HG03196 (cell line): ENCODE measurements at regions not wholly inside any gene's neighbourhood (a gene's known extent, or its start where the extent isn't known, plus 50 kb on each side); places are given as distances from the start of the nearest gene placed in this dataset.

Experiments
- ATAC-seq: cut with Tn5 transposase; IDR thresholded peaks from one replicate; pipeline ENCODE4 v1.9.1; 2021; ENCODE audit not compliant: unreplicated experiment

DNA sequence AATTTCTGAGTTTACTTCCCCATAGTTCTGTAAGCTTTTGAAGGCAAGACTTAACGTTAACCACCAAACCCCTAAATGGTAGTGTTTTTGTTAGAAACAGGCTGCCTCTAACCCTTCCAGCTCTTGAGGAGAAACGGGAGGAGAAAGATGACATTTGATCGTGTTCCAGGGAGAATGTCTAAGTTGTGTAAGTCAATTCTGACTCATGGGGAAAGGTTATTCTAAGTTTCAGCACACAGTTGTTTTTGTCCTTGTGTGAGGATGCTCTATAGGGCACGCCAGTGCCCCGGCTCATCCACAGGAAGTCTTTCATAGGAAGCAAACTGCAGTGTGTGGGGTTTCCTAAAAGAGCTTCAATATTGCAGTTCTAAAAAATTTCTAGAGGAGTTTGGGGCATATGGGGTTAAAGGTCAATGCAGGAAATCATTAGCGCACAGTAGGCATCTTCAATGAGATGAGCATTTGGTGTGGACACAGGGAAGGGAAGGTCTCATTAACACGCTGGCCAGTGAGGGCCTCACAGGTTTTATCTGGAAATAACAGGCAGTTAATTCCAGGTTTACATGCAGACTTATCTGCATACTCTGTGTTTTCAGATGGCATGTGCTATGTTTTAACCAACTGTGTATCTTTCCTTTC, 638.2 kb upstream of the IGFBP3 start:
- no peak for ATAC-seq

DNA sequence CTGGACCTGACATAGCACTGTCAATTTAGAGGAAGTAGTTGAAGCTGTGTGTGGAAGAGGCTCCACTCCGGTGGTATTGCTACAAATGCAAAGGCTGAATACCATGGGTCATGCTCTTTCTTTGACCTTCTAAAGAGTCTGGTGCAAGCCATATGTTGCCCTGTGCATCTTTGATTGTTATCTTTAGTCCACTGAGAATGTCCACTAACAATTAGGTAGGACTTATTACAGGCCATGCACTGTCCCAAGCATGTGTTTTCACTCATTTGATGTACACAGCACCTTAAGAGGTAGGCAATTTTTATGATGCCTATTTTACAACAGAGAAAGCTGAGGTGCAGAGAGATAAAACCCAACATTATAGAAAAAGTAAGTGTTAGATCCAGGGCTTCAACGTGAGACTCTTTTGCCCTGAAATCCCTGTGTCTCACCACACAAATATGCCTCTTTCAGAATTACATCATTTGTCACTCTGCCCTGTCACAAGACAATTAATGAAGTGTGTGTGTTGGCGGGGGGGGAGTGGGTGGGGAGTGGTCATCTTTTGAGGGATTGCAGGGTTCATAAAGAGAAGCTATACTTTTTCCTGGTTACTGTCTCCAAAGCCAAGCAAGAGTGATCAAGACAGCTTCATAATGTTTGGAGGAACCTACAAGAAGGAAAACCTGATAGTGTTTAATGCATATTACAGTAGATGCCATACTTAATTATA, 637.6 kb upstream of the IGFBP3 start:
- ATAC-seq: no peak

DNA sequence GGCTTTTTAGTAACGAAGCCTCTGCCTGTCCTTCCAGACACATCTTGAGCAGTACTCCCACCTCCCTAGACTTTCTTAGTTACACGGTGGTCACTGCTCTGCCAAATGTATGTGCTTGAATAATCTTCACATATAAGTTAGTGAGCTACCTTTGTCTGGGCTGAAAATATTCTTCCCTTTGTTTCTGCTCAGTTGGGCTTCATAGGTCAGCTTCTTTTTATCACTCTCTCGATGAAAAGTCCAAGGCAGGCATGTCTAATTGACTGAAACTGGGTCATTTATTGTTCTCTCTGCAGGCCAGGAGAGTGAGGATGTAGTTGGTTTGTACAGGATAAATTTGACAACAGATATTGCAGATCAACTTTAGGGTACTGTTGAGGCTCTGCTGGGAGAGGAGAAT, 636.7 kb upstream of the IGFBP3 start:
- ATAC-seq: no peak

DNA sequence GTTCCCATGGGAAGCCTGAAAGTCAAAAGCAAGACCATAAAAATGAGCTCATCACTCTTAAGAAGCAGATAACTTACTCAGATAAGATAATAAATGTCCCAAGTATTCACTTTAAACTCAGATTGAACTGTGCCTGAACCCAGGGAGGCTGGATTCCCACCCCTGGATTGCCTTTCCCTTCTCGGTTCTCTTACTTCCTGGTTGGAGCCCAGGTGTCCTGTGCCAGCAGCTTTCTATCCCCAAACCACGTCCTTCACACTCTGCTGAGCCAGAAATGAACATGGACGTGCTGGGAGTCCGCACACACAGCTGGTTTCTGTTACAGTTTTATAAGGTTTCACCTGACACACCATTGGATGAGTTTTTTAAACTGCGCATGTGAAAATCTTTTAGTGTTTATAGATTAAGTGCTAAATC, 636.2 kb upstream of the IGFBP3 start:
- no peak for ATAC-seq

DNA sequence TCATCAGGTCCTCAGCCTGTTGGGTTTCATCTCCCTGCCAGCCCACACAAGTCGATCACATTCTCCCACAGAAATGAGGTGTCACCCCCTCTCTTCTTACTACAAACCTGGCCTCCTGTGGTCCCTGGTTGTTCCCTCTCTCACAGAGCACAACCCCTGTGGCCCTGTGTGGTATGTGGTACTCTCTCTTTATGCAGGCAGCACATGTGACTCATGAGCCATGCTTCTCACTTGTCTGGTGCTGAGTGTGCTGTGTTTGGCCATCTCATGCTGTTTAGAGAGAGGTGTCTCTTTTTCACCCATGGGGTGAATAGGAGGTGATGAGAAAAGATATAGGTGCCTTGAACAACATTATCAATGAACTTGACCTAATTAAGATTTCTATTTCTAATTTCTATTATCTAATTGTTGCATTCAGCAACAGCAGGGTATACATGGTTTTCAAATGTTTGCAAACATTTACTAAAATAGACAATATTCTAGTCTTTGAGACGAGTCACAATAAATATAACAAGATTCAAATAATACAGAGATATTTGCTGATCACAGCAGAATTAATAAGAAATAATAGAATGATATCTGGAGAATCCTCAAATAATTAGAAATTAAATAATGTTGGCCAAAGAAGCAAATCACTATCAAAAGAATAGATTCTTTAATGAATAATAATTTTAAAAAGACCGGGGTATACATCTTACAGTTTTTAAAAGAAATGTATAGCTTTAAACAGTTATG, 633.8 kb upstream of the IGFBP3 start:
- no peak for ATAC-seq

DNA sequence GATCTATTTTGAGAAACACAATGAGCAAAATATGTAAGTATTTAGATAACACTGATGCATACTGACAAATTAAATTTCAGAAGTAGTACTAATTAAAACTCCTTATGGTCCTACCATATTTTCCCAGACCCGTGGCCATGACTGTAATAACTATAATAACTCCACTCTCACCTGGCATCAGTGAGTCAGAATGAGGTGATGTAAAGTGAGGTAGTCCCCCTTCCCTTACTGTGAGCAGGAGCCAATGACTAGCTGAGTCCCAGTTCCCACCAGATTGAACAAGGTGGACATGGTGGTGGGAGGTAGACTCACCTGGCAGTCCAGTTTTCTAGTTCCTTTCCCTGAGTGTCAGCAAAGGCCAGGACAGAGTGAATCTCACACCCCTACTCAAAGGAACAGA, 630.5 kb upstream of the IGFBP3 start:
- no peak for ATAC-seq

DNA sequence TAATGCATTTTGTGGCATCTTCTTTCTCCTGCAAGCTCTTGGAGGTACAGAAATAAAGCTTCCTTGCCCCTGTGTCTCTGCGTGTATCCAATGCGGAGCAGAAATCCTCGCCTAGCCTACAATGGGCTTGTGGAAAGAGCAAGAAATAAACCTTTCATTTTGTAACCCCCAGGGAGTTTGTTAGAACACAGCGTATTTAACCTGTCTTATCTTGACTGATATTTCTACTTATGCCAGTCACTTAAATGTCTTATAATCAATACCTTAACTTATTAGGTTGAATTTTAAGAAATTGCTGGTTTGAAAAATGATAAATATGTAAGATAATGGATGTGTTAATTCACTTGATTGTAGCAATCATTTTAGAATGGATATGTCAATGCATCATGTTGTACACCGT, 629.8 kb upstream of the IGFBP3 start:
- ATAC-seq: no peak

DNA sequence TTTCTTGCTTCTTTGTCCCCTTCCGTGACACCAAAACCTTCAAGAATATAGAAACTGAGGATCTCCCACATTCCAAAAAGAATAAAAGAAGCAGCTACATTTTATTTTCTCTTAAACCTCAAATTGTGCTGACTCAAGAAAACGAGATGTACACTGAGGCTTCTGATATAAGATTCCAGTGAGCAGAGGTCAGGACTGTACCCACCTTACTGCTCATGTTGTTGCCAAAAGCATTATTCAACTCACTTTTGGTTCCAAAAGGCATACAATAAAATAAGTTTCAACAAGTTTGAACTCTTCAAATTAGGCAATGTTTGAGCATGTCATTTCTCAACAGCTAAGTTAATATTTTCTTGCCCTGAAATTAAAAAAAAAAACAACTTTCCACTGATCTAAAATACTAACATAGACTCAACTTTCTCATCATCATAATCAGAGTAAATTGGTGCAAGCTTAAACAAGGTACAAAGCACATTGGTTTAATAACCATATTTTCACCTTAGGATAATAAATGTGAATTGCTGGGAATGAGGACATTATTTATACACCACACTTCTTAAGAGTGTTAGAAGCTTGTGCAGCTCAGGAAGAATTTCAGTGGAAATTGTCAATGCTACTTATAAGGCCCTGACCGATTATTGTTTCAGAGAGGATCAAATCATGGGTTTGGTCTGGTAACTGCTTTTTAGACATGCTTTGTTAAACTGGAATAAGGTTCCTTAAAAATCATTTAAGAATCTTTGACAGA, 629.0 kb upstream of the IGFBP3 start:
- no peak for ATAC-seq

DNA sequence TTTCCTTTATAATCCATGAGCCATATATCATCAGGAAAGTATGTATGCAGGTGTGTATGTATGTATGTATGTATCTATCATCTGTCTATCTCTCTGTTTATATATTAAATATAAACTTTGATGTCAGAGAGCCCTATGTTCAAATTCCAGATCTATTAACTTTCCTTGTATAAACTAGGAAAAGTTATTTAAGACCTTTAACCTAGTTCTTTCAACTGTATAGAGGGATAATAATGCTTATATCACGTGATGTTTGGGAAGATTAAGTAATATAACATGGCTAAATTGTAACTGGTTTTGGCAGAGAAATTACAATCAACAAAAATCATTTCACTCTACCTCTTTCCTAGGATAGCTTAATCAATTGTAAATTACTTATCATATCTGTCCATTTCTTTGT, 628.3 kb upstream of the IGFBP3 start:
- no peak for ATAC-seq

DNA sequence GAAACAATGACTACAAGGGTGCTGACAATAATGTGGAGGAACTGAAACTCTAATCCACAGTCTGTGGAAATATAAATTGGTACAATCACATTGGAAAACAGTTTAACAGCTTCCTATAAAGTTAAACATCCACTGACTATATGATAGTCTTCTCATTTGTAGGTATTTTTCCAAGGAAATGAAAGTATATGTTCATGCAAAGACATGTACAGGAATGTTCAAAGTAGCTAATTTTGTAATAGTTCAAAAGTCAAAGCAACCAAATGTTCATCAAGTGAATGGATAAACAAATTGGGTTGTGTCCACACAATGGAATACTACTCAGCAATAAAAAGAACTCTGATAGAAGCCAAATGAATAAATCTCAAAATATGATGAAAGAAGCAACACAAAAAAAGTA, 626.0 kb upstream of the IGFBP3 start:
- ATAC-seq: no peak

DNA sequence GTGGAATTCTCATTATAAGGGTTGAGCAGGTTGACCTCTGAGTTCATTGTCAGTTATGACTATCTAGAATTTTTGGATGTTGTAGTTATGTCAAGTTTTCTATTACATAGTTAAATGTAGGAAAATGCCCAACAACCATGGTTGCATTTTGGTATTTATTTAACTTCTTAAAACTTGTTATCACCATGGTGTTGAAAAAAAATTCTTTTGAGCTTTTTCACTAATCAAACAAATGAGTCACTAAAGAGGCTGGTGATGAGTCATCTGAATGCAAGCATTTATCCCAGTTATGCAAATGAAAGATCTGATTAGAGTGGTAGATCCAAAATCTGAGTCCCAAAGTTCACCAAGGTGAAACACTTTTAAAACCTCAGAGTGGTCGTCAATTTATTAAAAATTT, 624.7 kb upstream of the IGFBP3 start:
- ATAC-seq: no peak

DNA sequence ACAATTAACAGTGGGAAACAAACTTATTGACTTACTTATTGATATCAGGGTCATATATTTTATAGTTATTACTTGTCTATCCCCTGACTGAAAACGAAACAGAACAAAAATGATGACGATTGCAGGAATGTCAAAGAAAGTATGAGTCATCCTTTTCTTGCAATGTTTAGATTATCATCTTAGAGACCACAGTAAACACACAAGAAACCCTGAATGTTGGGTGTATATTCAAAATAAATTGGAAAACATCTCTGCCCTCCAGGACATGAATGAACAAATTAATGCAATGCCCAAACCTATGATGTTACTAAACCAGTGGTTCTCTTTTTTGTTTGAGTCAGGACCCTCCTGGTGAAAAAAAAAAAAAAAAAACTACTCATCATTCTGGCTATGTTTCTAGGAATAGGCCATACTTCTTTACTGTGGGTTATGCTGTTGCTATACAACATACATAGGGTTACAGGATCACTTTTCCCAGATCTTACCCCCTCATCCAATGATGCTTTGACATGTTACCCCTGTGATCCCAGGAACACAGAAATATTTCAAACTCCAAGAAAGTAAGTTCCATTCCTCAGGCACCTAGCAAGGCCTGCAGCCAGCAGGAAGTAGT, 623.4 kb upstream of the IGFBP3 start:
- no peak for ATAC-seq

DNA sequence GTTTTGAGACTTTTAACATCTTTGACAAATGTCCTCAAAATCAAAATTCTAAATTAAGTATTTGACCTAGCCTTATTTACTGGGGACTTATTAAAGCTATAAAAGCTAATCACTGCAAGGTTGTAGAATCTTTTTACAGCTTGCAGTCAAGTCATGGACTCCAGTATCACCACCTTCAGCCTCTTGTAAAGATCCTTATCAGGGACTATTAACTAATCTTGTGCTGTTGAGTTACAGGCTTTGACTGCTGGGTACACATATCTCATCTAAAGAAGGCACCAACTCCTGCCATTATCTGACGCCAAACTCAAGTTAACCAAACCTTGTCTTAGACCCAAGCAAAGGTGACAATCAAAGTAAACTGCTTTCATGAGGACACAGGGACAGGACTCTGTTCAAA, 621.0 kb upstream of the IGFBP3 start:
- ATAC-seq: no peak

DNA sequence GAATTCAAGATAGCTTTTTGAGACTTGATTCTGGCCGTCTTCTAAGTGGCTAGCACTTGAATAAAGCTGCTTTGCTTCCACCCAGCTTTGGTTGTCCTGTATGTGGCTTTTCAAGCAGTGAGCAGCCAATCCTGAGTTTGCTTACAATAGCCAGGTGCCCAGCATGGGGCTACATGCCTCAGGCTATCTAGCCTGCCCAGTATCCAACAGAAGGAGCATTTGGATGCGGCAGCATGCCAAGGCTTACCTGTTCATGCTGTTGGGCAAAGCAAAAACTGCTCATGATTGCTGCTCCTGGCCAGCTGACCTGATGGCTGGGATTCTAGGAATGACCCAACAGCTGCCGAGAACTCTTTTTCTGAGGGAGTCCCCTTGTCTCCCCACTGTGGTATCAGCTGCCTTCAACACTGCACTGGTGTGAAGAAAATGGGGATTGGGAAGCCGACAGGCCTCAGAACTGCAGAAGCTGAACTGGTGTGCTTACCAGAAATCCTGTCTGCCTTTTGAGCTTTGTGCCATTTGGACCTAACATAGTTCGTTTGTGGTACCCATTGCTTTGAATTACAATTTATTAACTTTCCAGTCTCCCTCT, 618.9 kb upstream of the IGFBP3 start:
- ATAC-seq: no peak

DNA sequence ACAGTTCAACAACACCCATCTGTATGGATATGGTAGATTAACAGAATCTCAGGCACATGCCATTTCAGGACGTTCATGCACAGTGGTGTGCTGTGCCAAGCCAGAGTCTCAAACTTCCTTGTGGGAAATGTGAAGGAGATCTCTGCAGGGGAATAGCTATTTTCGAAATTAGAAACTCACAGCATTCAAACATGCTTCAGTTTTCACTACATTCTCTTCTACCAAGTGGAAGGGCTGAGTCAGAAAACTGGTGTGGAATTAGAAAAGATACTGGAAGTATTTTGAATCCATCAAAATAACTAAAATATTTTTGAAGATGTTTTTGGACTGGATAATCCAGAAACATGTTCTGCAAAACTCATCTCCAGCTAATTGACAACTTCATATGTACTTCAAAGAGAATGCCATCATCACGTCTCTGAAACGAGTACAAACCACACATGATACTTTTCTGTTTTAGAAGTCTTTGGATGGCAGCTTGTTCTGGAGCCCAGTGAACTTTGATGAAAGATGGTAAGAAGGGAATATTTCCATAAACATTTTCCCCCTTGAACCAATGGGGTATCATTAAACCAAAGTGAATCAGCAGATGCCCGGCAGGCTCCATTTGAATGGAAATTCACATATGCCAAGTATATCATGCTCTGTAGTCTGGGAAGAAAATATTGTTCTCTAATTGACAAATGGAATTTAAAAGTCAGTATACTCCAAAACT, 616.3 kb upstream of the IGFBP3 start:
- ATAC-seq: no peak

DNA sequence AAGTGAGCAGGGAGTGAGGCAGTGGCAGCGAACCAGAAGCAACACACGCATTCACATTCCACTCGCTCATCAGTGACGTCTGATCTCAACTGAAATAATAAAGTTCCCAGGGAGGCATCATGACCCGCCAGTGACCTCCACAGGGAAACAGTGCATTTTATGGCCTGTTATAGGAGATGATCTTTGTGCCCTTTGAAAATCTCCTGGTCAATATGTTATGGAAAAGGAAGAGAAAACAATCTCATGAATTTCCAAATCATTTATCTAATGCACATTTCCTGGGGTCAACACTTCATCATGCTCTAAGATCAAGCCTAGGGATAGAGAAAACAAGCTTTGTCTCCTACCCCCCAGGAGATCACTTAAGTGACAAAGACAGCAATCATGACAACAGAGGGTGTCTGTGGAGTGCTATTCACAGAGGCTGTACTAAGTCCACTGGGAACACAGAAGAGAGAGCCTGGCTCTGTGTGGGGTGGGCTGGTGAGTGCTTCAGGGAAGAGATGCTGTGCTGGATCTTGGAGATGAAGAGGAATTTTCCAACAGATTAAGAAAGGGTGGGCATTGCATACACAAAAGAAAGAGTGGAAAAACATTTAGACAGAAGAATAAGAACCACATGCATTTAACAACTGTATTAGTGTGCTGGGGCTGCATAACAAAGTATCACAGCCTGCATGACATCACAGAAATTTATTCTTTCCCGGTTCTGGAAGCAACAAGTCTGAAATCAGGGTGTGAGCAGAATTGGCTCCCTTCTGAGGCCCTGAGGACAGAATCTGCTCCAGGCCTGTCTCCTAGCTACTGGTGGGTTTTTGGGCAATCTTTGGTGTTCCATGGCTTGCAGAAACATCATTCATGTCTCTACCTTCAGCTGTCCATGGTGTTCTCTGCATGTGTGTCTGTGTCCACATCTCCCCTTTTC, 613.9 kb upstream of the IGFBP3 start:
- no peak for ATAC-seq

DNA sequence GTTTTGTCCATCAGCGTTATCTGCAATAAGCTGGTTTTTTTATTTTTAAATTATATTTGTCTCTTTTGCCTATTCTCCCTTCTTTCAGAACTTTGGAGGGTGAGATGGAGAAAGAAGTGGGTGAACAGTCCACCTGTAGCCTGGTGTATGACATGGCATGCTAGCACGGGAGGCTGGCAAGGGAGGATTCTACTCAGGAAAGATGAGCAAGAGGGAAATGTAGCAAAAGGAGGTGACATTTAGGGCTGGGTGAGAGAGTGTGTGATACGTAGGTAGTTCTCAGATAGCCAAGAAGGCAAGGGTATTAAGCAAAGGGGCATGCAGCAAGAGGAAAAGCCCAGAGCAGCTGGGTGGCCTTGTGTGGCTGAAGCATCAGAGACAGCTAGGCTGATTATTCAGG, 612.9 kb upstream of the IGFBP3 start:
- no peak for ATAC-seq

DNA sequence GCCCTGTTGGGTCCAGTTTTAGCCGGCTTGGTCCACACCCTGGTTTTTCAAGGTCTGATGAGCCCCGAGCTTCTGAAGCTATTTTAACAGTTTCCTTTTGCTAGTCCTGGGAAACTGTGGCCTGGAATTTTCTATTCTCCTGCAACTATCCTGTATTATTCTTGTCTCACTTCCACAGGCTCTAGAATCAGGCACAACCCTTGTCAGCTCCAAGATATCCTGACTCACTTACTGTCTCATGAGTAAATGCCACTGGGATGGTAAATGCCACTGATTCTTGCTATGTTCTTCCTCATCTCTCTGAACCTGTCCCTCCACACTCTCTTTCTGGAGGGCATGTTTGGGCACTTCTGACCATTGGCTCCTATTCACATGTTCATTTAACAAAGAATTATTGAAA, 611.5 kb upstream of the IGFBP3 start:
- no peak for ATAC-seq

DNA sequence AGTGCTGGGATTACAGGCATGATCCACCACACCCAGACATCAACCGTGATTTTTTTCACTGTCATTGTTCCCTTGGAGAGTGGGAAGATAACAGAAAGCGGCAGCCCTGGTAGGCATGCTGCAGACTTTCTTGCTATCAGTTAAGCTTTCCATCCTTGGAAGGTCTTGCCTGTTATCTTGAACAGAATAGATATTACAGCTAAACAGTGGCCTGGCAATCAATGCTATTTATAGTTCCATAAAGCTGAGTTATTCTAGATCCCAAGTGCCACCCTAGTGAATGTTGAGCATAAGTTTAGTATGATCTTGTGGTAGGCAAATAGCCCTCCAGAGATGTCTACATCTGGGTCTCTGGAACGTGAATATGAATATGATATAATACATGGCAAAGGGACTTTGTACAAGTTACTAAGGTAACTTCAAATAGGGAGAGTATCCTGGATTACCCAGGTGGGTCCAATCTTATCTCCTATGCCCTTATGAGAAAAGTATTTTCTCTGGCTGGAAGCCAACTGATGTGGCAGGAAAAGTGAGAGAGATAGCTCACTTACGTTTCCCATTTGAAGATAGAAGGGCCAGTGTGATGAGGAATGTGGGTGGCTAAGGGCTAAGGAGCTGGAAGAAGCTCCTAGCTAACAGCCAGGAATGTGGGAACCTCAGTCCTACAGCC, 609.1 kb upstream of the IGFBP3 start:
- ATAC-seq: no peak
